GM18873 (cell line): ENCODE measurements at regions not wholly inside any gene's neighbourhood (a gene's known extent, or its start where the extent isn't known, plus 50 kb on each side); places are given as distances from the start of the nearest gene placed in this dataset.

Experiments
- ATAC-seq: cut with Tn5 transposase; IDR thresholded peaks from one replicate; pipeline ENCODE4 v1.9.1; 2021; ENCODE audit warnings: mild to moderate bottlenecking, moderate library complexity, moderate number of reproducible peaks; ENCODE audit not compliant: unreplicated experiment, low FRiP score

DNA sequence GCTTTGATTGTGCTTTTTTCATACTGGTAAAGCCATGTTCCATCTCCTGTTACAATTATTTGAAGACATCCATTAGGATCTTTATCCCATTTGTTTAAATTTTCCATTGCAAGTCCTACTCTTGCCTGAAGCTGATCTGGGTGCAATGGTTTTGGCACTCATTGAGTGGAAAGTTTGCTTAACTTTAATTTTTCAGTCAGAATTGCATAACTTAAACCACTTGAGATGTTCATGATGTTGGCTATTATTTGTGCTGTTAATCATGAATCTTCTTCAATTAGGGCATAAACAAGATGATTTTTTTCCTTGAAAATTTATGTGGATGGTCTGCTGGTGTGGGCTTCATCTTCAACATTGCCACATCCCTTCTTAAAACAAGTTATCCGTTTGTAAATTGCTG is 180.1 kb downstream of the ST6GAL2 start:
- ATAC-seq = no peak

DNA sequence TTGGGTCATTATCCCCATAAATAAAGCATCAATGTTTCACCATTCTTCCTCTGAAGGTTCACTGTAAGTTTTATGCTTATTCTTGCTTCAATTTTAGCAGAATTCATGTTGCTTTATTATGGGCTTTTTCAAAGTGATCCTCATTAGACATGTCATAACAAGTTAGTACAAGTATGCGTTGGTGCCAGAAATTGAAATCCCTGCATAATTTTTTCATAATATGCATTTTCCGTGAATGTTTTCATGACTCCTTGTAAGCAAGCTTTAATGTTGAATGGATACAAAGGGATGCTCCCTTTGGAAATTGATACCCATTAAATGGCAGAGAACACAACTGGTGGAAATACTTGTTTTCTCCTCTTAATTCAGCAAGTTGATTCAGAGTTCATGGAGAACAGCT is 179.7 kb downstream of the ST6GAL2 start:
- no peak for ATAC-seq

DNA sequence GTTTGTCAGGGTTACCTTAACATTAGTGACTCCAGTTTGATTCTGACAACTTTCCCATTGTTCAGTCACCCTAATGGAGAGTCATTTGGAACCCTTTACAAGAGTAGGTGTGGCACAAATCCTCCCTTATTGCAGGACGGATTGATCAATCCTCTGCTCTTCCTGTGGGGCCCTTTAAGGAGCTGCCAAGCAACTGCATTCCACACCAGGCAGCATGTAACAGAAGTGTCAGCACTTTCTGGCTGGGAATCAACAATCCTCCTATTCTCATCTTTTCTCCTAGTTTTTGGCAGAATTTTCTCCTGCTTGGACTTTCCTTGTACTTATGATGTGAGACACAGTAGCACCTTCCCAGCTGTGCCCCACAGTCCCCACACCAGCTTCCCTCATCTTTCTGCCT is 177.8 kb downstream of the ST6GAL2 start:
- ATAC-seq = no peak

GRCh38 chr2:106709229-106709628 is 176.7 kb downstream of the ST6GAL2 start:
- no peak for ATAC-seq

- no peak for ATAC-seq
Measured at GRCh38 chr2:106719222-106719621, 166.7 kb downstream of the ST6GAL2 start.

DNA sequence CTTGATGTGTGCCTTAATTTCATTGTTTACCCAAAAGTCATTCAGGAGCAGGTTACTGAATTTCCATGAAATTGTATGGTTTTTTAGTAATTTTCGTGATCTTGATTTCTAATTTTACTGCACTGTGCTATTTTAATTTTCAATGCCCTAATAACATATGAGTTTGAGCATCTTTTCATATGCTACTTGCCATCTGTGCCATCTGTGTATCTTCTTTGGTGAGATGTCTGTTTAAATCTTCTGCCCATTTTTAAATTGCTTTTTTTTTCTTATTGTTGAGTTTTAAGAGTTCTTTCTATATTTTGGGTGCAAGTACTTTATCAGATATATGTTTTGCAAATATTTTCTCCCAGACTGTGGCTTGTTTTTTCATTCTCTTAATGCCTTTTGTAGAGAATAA is 165.9 kb downstream of the ST6GAL2 start:
- ATAC-seq = no peak

- ATAC-seq = no peak
Measured at GRCh38 chr2:106724301-106724794, 161.6 kb downstream of the ST6GAL2 start.

DNA sequence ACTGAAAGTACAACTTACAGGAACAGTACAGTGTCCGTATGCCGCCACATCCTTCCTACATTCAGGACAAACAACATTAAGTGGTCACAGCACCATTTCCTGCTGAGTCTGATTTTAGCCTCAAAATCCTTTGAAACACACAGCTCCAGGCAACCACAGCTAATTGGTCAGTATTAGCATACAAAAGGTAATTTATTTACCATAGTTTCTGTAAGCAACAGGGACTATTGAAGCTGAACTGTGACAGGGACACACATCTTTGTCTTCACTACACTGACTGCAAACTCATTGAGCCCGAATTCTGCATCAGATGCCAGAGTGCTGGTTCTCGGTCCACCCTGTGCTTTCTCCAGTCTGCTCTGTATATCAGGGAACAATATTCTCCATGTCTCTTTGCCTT is 151.8 kb downstream of the ST6GAL2 start:
- ATAC-seq = no peak

- no peak for ATAC-seq
Measured at GRCh38 chr2:106735807-106736206, 150.2 kb downstream of the ST6GAL2 start.

GRCh38 chr2:106736221-106736620 is 149.7 kb downstream of the ST6GAL2 start:
- ATAC-seq = no peak

GRCh38 chr2:106745468-106745867 is 140.5 kb downstream of the ST6GAL2 start:
- no peak for ATAC-seq

- no peak for ATAC-seq
Measured at GRCh38 chr2:106749823-106750222, 136.1 kb downstream of the ST6GAL2 start.
